ENCODE measurements at regions not wholly inside any gene's neighbourhood (a gene's known extent, or its start where the extent isn't known, plus 50 kb on each side); places are given as distances from the start of the nearest gene placed in this dataset.

- TF ChIP-seq, protein P1, sequence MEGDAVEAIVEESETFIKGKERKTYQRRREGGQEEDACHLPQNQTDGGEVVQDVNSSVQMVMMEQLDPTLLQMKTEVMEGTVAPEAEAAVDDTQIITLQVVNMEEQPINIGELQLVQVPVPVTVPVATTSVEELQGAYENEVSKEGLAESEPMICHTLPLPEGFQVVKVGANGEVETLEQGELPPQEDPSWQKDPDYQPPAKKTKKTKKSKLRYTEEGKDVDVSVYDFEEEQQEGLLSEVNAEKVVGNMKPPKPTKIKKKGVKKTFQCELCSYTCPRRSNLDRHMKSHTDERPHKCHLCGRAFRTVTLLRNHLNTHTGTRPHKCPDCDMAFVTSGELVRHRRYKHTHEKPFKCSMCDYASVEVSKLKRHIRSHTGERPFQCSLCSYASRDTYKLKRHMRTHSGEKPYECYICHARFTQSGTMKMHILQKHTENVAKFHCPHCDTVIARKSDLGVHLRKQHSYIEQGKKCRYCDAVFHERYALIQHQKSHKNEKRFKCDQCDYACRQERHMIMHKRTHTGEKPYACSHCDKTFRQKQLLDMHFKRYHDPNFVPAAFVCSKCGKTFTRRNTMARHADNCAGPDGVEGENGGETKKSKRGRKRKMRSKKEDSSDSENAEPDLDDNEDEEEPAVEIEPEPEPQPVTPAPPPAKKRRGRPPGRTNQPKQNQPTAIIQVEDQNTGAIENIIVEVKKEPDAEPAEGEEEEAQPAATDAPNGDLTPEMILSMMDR (IDR thresholded peaks at IDR 0.05; ENCODE audit: extremely low read depth, low read depth, low read length) = no peak
- no peak for DNase-seq (ENCODE audit: insufficient read length, low spot score, missing footprints)
- Histone ChIP-seq H3K4me3 (ENCODE audit: insufficient read depth, low read length) (no peak overlapping the region), H2AFZ (ENCODE audit: low read length) (no peak overlapping the region), H3K4me1 (ENCODE audit: insufficient read depth, low read length) (peaks cover 6% of the 10 kb centered on the region), H3K9me3 (ENCODE audit: low read depth, low read length) (no peaks in the 10 kb centered on the region), H3K27ac (ENCODE audit: low read depth, low read length) (no peak overlapping the region), H3K27me3 (ENCODE audit: insufficient read depth, low read length) (no peaks in the 10 kb centered on the region), H3K79me2 (ENCODE audit: insufficient read depth, low read length) (no peaks in the 10 kb centered on the region), H3K4me2 (ENCODE audit: insufficient read depth, low read length) (no peak overlapping the region), H3K36me3 (ENCODE audit: insufficient read depth, low read length) (no peaks in the 10 kb centered on the region), H4K20me1 (ENCODE audit: insufficient read depth, low read length) (no peaks in the 10 kb centered on the region)
Observed at GRCh38 chr21:27298465-27298864, 331.6 kb upstream of the ADAMTS5 start.

GRCh38 chr21:27293239-27293638 lies 326.4 kb upstream of the ADAMTS5 start:
- peaks cover 10% of the 10 kb centered on the region for H3K4me1 ChIP-seq (ENCODE audit: insufficient read depth, low read length)
- H3K4me3 ChIP-seq (ENCODE audit: insufficient read depth, low read length) = no peak overlapping the region
- no peaks in the 10 kb centered on the region for H4K20me1 ChIP-seq (ENCODE audit: insufficient read depth, low read length)
- H3K27me3 ChIP-seq (ENCODE audit: insufficient read depth, low read length) = no peaks in the 10 kb centered on the region
- H3K36me3 ChIP-seq (ENCODE audit: insufficient read depth, low read length) = no peaks in the 10 kb centered on the region
- no peaks in the 10 kb centered on the region for H3K79me2 ChIP-seq (ENCODE audit: insufficient read depth, low read length)
- H3K9me3 ChIP-seq (ENCODE audit: low read depth, low read length) = no peaks in the 10 kb centered on the region
- no peak overlapping the region for H3K27ac ChIP-seq (ENCODE audit: low read depth, low read length)
- no peak overlapping the region for H2AFZ ChIP-seq (ENCODE audit: low read length)
- no peak for DNase-seq (ENCODE audit: insufficient read length, low spot score, missing footprints)
- TF ChIP-seq, protein P1 (IDR thresholded peaks at IDR 0.05; ENCODE audit: extremely low read depth, low read depth, low read length) = no peak
- no peak overlapping the region for H3K4me2 ChIP-seq (ENCODE audit: insufficient read depth, low read length)

DNA sequence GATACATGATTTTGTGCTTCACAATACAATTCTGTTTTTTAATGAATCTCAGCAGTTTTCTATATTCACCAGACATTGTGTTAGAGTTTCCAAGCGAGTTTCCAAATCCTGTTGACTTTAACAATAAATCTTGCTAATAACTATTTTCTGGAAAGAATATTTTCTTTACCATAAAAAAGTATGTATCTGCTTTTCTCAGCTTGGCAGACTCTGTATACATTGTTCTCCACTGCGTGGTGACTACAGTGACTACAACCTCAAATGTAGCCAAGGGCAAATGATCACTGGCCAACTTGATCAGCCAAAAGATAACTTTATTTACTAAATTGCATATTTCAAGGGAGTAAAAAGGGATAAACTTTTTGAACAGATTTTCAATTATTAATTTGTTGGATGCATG lies 325.9 kb upstream of the ADAMTS5 start:
- H2AFZ ChIP-seq (ENCODE audit: low read length) = no peak overlapping the region
- no peaks in the 10 kb centered on the region for H4K20me1 ChIP-seq (ENCODE audit: insufficient read depth, low read length)
- no peak overlapping the region for H3K4me3 ChIP-seq (ENCODE audit: insufficient read depth, low read length)
- TF ChIP-seq, protein P1 (IDR thresholded peaks at IDR 0.05; ENCODE audit: extremely low read depth, low read depth, low read length) = no peak
- H3K4me1 ChIP-seq (ENCODE audit: insufficient read depth, low read length) = peaks cover 10% of the 10 kb centered on the region
- DNase-seq (ENCODE audit: insufficient read length, low spot score, missing footprints) = no peak
- no peaks in the 10 kb centered on the region for H3K79me2 ChIP-seq (ENCODE audit: insufficient read depth, low read length)
- no peaks in the 10 kb centered on the region for H3K27me3 ChIP-seq (ENCODE audit: insufficient read depth, low read length)
- H3K36me3 ChIP-seq (ENCODE audit: insufficient read depth, low read length) = no peaks in the 10 kb centered on the region
- H3K9me3 ChIP-seq (ENCODE audit: low read depth, low read length) = no peaks in the 10 kb centered on the region
- H3K4me2 ChIP-seq (ENCODE audit: insufficient read depth, low read length) = no peak overlapping the region
- no peak overlapping the region for H3K27ac ChIP-seq (ENCODE audit: low read depth, low read length)

DNA sequence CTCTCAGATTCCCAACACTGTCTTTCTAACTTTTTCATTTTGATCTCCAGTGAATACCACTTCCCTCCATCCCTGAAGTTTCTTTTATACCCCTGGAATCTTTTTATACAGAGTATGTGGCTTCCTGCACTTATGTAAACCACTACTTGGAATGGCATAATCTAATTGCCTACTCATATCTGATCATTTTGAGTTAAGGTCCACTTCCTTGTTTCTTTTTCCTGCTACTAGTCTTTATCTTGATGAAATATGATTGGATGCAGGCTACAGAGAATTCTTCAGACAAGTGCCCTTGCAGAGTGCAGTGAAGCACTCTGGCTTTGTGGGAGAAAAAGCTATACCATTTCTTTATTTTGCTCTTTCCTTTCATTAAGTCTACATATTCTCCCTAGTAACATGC lies 325.3 kb upstream of the ADAMTS5 start:
- no peaks in the 10 kb centered on the region for H4K20me1 ChIP-seq (ENCODE audit: insufficient read depth, low read length)
- no peak overlapping the region for H3K4me2 ChIP-seq (ENCODE audit: insufficient read depth, low read length)
- H3K27me3 ChIP-seq (ENCODE audit: insufficient read depth, low read length) = no peaks in the 10 kb centered on the region
- no peaks in the 10 kb centered on the region for H3K9me3 ChIP-seq (ENCODE audit: low read depth, low read length)
- no peaks in the 10 kb centered on the region for H3K36me3 ChIP-seq (ENCODE audit: insufficient read depth, low read length)
- no peak for DNase-seq (ENCODE audit: insufficient read length, low spot score, missing footprints)
- H3K79me2 ChIP-seq (ENCODE audit: insufficient read depth, low read length) = no peaks in the 10 kb centered on the region
- peaks cover 10% of the 10 kb centered on the region for H3K4me1 ChIP-seq (ENCODE audit: insufficient read depth, low read length)
- H2AFZ ChIP-seq (ENCODE audit: low read length) = peak overlapping the region; percentile 28
- H3K4me3 ChIP-seq (ENCODE audit: insufficient read depth, low read length) = no peak overlapping the region
- H3K27ac ChIP-seq (ENCODE audit: low read depth, low read length) = no peak overlapping the region
- TF ChIP-seq, protein P1 (IDR thresholded peaks at IDR 0.05; ENCODE audit: extremely low read depth, low read depth, low read length) = no peak

All from osteoblast (primary cell).